CD4-positive, alpha-beta T cell (primary cell): ENCODE measurements at regions not wholly inside any gene's neighbourhood (a gene's known extent, or its start where the extent isn't known, plus 50 kb on each side); places are given as distances from the start of the nearest gene placed in this dataset.

ENCODE experiments used
- ATAC-seq: fragments of 200-7000 bp; cut with Tn5 transposase; one replicate; pipeline ENCODE4 v1.10.0; 2022; ENCODE audit warnings: mild to moderate bottlenecking; ENCODE audit not compliant: poor library complexity
- CTCF ChIA-PET: fragments of 350-600 bp; sonication (Branson Sonifier 250); formaldehyde crosslinking; loops from one replicate; lab custom pipeline; 2021; ENCODE audit warnings: antibody characterized with exemption, inconsistent platforms; lab: Charles Lee
- POLR2A ChIA-PET: fragments of 350-600 bp; sonication (Branson Sonifier 250); formaldehyde crosslinking; loops from one replicate; lab custom pipeline; 2021; ENCODE audit warnings: antibody characterized with exemption, inconsistent platforms; lab: Charles Lee
- DNase-seq, 14 experiments: peaks; one replicate each; pipeline ENCODE4 v3.0.0-alpha.2; 2013 to 2020; ENCODE audit warnings: mixed read lengths in 2 of 14
- H3K27ac ChIP-seq, 2 donors: one replicate each; pipeline versions ENCODE4 v1.5.1 to v1.7.0; 2013; ENCODE audit warnings: low read length in 2 of 2, low read depth in 1 of 2, mild to moderate bottlenecking in 1 of 2
- H3K27me3 ChIP-seq, 2 experiments: 1 replicate in 1 of 2; 2 replicates in 1 of 2; pipeline versions ENCODE4 v1.6.1 to v1.7.0; 2013; ENCODE audit warnings: low read length in 2 of 2, control low read depth in 1 of 2, mild to moderate bottlenecking in 1 of 2, moderate library complexity in 1 of 2; ENCODE audit not compliant: insufficient read depth in 2 of 2, control insufficient read depth in 1 of 2
- H3K36me3 ChIP-seq: one replicate; pipeline ENCODE4 v1.6.1; 2013; ENCODE audit warnings: low read length, control low read depth; ENCODE audit not compliant: insufficient read depth
- H3K4me1 ChIP-seq: one replicate; pipeline ENCODE4 v1.6.1; 2013; ENCODE audit warnings: low read length, control low read depth; ENCODE audit not compliant: insufficient read depth
- H3K4me3 ChIP-seq: one replicate; pipeline ENCODE4 v1.5.1; 2013; ENCODE audit warnings: mild to moderate bottlenecking, low read length, moderate library complexity
- H3K9me3 ChIP-seq, 2 experiments: 1 replicate in 1 of 2; 2 replicates in 1 of 2; pipeline versions ENCODE4 v1.6.1 to v1.7.0; 2013; ENCODE audit warnings: low read length in 2 of 2, mild to moderate bottlenecking in 2 of 2, control low read depth in 1 of 2, moderate library complexity in 1 of 2; ENCODE audit not compliant: control insufficient read depth in 1 of 2, insufficient read depth in 1 of 2
- H3K27ac Mint-ChIP-seq: one replicate; pipeline ENCODE4 v1.8.0; 2020; ENCODE audit warnings: mixed read lengths
- H3K27me3 Mint-ChIP-seq: one replicate; pipeline ENCODE4 v1.8.0; 2021; ENCODE audit warnings: mixed read lengths
- H3K36me3 Mint-ChIP-seq: one replicate; pipeline ENCODE4 v1.8.0; 2021; ENCODE audit warnings: low read depth, mixed read lengths
- H3K4me1 Mint-ChIP-seq: one replicate; pipeline ENCODE4 v1.8.0; 2021; ENCODE audit warnings: low read depth, mixed read lengths
- H3K4me3 Mint-ChIP-seq: one replicate; pipeline ENCODE4 v1.8.0; 2020; ENCODE audit warnings: mild to moderate bottlenecking, mixed read lengths
- H3K9me3 Mint-ChIP-seq: one replicate; pipeline ENCODE4 v1.8.0; 2020; ENCODE audit warnings: mixed read lengths
- CTCF ChIP-seq: fragments of 200-600 bp; IDR thresholded peaks from one replicate; pipeline ENCODE4 v1.8.0; 2022; ENCODE audit warnings: antibody characterized with exemption, mild to moderate bottlenecking
- intact Hi-C, 2 experiments: fragments of 100-400 bp; cut with DNase I in 1 of 2; cut with micrococcal nuclease in 1 of 2; formaldehyde crosslinking; loops; one replicate each; pipeline versions ENCODE4 v1.15.1 to v1.9.0; 2023 to 2025; cut with DNase I, micrococcal nuclease

GRCh38 chr6:155967322-155967721 lies 511.7 kb upstream of the NOX3 start:
- no peaks in the 10 kb centered on the region for H3K9me3 Mint-ChIP-seq
- POLR2A ChIA-PET: no interaction called here
- Histone ChIP-seq H3K27me3 (no peaks in the 10 kb centered on the region), H3K36me3 (no peaks in the 10 kb centered on the region), H3K27ac (no peak overlapping the region), H3K4me3 (no peak overlapping the region), H3K9me3 (no peaks in the 10 kb centered on the region), H3K4me1 (no peaks in the 10 kb centered on the region)
- CTCF ChIA-PET: no interaction called here
- no peak for DNase-seq
- no peak for TF ChIP-seq CTCF
- no peak for ATAC-seq
- intact Hi-C loops: no loop called here
- H3K36me3 Mint-ChIP-seq: no peaks in the 10 kb centered on the region
- no peak overlapping the region for H3K4me3 Mint-ChIP-seq
- no peak overlapping the region for H3K27ac Mint-ChIP-seq
- no peaks in the 10 kb centered on the region for H3K27me3 Mint-ChIP-seq
- peaks cover 18% of the 10 kb centered on the region for H3K4me1 Mint-ChIP-seq

- no peaks in the 10 kb centered on the region for H3K9me3 Mint-ChIP-seq
Measured at GRCh38 chr6:155964544-155964943, 508.9 kb upstream of the NOX3 start.

GRCh38 chr6:155962276-155962675 lies 506.6 kb upstream of the NOX3 start:
- ATAC-seq (no peak), DNase-seq (no peak)
- Histone ChIP-seq H3K4me3 (no peak overlapping the region), H3K27ac (no peak overlapping the region), H3K36me3 (no peaks in the 10 kb centered on the region), H3K9me3 (no peaks in the 10 kb centered on the region), H3K4me1 (no peaks in the 10 kb centered on the region), H3K27me3 (no peaks in the 10 kb centered on the region)
- ChIA-PET POLR2A (no interaction called here), CTCF (interaction anchor here (0.6 kb wide), 1 partner anchor 69 kb away, joined by 3 read pairs; no protein-coding TSS in a partner anchor)
- TF ChIP-seq CTCF: no peak
- Mint-ChIP-seq H3K36me3 (no peaks in the 10 kb centered on the region), H3K4me3 (no peak overlapping the region), H3K27ac (no peak overlapping the region), H3K9me3 (no peaks in the 10 kb centered on the region), H3K4me1 (no peaks in the 10 kb centered on the region), H3K27me3 (no peaks in the 10 kb centered on the region)
- intact Hi-C loops: no loop called here

More at GRCh38 chr6:155964544-155964943, 508.9 kb upstream of the NOX3 start:
- Mint-ChIP-seq H3K4me1 (no peaks in the 10 kb centered on the region), H3K27me3 (no peaks in the 10 kb centered on the region), H3K36me3 (no peaks in the 10 kb centered on the region), H3K27ac (no peak overlapping the region), H3K4me3 (no peak overlapping the region)
- TF ChIP-seq CTCF: no peak
- POLR2A ChIA-PET: no interaction called here
- Histone ChIP-seq H3K27ac (no peak overlapping the region), H3K4me3 (no peak overlapping the region), H3K27me3 (no peaks in the 10 kb centered on the region), H3K36me3 (no peaks in the 10 kb centered on the region), H3K4me1 (no peaks in the 10 kb centered on the region), H3K9me3 (no peaks in the 10 kb centered on the region)
- DNase-seq (no peak), ATAC-seq (no peak)
- CTCF ChIA-PET: no interaction called here
- intact Hi-C loops: no loop called here
